HG03103 (cell line): ENCODE measurements at regions not wholly inside any gene's neighbourhood (a gene's known extent, or its start where the extent isn't known, plus 50 kb on each side); places are given as distances from the start of the nearest gene placed in this dataset.

ENCODE experiments used
- ATAC-seq: cut with Tn5 transposase; IDR thresholded peaks from one replicate; pipeline ENCODE4 v1.9.1; 2021; ENCODE audit warnings: low read depth; ENCODE audit not compliant: unreplicated experiment

DNA sequence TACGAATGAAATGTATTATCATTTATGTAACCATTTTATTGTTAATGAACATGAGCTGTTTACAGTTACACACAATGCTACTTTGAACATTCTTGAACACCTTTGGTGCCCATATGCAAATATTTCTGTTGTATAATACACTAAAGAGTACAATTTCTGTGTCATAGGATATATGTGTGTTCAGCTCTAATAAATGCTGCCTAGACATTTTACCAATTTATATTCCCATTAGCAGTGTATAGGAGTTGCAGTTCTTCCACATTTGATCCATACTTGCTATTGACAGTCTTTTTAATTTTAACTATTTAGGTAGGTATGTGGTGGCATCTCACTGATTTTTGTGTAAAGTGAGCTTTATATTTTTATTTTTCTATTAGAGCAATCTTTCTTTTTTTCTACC is 331.8 kb downstream of the ZIC1 start:
- ATAC-seq = no peak

DNA sequence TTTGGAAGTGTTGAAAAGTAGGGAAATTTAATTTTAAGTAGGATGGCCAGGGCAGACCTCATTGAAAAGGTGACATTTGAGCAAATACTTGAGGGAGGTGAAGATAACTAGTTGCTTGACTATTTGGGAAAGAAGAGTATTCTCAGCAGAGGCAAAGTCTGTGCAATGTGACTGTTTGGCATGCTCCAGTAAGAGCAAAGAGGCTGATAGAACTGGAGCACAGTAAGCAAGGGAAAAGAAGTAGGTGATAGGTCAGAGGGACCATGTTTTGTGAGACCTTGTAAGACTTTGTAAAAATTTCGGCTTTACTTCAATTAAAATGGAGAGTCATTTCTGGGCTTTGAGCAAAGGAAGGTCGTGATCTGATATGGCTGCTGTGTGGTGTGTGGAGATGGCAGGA is 335.8 kb downstream of the ZIC1 start:
- no peak for ATAC-seq

DNA sequence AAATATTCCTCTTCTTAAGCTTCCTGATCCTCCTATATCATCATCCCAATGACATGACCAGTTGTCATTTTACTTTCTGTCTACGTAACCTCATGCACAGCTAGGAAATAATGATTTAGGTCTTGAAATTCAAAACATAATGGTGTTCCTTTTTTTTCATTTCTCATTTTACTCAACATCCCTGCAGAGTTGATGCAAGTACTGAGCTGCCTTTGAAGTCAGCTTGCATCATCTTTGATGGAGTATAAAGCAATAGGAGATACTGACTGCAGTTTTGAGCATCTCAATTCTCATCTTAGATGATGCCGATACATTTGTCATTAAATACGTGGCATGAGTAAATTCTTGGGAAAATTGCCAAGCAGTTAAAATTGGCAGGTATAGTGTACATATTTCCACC is 346.1 kb downstream of the ZIC1 start:
- no peak for ATAC-seq

DNA sequence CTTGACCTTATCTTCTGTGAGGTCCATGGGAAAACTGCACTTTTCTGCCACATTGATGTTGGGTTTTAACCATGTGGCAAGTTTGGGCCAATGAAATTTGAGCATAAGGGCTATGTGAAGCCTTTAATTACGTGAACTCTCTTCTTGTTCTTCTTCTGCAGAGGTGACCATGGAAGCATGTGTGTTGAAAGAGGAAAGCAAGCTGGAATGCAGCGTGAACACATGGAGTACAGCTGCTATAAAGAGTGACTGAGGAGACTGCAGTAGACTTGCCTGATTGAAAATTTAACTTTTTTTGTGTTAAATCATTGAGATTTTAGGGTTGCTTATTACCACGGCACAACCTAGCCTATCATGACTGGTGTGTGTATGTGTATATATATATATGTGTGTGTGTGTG is 347.3 kb downstream of the ZIC1 start:
- ATAC-seq = no peak

DNA sequence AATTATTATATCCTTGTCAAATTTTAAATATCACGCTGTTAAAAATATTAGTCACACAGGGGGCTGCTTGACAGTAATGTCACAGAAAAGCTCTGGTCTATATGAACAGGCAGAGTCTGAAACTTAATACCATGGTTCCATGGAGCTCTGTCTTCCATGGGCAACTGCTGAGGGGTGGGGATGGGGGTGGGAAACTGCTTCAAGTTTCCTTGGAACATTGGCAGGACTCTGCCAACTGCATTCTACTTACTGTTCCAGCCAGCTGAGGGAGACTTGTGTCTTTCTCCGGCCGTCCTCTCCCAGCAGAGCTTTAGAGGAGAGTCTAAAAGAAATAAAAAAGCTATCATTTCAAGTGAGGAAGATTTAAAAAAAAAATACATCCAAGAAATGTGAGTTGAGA is 348.7 kb downstream of the ZIC1 start:
- ATAC-seq = no peak

DNA sequence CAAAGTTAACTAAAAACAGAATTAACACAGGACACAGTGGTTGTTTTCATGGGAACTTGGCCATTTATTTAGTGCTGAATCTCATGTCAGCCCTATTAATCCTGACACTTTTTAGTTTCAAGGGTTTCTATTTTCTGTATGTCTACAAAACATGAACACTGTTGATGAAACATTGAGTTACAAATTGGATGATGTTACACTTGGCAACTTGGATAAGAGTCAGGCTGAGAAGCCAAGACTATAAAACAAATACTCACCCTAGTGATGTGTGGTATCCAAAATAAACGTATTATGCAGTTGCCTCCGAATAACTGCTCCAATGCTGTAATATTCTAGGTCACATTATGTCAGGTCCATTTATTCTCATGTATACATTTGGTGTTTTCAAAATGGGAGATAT is 349.6 kb downstream of the ZIC1 start:
- no peak for ATAC-seq

DNA sequence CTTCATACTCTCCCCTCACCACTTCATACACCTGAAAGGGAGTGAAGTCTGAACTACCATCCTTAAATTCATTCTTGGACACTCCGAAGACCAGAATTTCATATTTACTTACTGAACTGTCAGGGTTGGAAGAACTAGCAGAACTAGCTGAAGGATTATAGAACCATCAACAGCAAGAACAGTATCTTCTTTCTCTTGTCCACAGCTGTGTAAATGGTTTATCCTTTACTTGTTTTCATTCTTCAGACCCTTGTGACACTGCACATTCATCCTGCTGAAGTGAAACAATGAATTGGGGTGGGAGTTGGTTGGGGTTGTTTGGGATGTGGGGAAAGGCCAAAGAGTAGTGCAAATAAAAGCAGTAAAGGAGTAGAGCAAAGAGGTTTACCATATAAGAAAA is 350.9 kb downstream of the ZIC1 start:
- ATAC-seq = no peak

DNA sequence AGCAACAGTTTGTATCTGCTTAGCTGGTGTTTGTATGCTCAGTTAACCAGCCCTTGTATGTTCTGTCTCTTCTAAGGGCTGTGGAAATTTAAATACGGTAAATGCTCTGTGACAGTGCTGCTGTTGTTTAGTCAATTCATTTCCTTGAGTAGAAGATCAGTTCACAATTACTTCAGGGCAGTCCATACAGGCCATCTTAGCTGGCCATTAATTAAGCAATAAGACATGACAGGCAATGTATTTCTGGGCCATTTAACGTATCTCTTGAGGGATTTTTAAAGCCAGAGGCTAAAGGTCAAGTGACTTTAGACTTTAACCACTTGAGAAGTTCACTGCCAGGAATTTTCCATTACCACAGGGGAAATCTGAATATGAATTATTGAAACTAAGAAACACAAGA is 351.8 kb downstream of the ZIC1 start:
- ATAC-seq = no peak

DNA sequence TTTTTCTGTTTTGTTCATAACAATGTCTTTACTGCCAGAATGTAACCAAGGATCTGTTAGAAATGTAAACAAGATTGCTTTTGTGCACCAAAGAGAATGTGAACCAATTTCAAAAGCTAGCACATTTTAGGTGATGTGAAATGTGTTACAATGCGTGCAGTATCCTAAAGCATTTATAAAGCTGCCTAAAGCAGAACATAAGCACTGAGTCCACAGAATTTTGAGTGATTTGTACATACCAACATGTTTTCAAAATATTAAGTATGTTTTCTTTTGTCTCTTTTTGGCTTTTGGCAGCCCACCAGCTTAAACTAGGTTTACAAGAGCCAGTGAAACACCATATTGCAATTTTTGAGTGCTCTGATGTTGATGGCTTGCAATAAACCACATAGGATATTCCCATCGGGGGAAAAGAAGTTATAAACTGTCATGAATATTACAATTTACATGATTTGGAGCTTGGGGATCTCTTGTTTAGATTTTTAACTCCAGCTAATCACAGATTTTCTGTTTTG is 364.0 kb downstream of the ZIC1 start:
- ATAC-seq = no peak

DNA sequence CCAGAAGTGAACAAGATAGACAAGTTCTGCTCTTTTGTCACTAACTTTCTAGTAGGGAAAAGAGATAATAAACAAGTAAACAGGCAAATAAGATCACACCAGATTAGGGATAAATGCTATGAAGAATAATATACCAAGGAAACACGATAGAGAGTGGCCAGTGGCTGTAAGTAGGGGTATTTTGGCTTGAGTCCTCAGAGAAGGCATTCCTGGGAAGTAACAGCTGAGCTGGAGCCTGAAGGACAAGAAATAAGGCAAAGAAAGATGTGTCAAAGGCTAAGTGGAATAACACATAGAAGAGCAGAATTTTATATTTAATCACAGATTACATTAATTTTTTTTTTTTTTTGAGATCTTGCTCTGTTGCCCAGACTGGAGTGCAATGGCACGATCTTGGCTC is 366.2 kb downstream of the ZIC1 start:
- no peak for ATAC-seq

DNA sequence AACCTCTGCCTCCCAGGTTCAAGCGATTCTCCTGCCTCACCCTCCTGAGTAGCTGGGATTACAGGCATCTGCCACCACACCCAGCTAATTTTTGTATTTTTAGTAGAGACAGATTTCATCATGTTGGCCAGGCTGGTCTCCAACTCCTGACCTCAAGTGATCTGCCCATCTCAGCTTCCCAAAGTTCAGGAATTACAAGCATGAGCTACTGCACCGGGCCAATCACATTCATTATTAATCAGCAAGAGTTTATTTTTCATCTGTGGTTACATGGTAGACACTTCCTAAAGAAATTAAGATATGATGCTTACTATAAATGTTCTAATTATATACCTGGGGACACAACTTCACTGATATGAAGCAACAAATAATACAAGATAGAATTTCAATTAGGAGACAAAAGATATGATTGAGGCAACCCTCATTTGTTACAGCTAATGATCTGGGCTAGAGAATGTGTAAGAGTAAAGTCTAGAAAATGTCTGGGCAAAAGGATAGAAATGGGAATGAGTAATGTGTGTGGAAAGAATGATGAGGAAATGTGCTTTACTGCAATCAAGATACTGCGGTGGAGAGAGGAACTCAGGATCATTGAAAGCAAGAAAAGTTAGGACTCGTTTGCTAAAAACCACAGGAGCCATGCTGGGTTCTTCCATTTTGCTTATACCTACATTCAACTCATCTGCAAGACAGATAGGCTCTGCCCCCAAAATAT is 366.8 kb downstream of the ZIC1 start:
- no peak for ATAC-seq

DNA sequence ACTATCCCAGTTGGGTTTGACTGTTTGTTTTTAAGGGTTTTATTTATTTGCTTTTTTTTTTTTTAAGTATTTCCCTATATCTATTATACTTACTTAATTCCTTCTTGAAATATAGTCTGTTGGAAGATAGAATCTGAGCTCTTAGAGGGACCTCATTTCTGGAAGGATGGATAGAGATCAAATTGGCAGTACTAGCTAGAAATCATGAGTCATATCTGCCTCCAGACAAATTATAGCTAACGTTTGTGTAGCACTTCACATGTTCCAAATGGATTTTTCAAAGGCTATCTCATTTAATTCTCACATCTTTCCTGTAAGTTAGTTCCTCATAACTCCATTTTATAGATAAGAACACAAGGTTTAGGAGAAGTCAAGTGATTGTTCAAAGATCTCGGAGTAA is 384.7 kb downstream of the ZIC1 start:
- no peak for ATAC-seq

DNA sequence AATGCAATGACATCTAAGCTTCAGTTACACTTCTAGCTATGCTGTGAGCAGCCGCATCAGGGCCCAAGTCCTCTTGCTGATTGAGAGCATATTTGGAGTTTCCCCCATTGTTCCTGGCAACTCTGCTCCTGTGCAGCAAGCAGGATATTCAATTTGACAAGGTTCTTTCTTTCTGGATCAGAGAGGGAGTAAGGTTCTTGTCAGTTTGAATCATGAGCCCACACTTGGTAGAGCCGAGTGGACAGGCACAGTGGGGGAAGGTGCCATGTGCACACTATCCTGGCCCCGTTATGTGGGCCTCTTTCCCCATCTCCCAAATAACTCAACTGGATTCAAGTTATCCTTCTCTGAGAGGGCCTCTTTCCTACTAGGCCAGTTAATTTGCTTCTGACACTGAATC is 385.4 kb downstream of the ZIC1 start:
- no peak for ATAC-seq

DNA sequence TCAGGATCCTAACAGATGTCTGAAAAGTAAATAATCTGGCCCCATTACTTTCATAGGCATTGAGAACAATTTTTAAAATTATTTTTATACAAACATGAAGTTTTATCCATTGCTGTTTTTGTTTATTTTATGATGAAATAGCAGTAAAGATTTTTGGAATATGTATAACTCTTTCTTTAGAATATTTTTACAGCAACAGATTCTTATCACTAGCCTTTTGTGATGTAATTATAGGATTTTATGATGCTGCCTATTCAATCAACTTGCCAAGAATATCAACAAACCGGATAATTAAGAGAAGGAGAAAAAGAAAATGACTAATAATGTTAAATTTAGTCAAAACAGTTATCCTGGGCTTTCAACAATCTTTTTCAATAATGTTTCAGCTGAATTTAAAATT is 386.3 kb downstream of the ZIC1 start:
- no peak for ATAC-seq

DNA sequence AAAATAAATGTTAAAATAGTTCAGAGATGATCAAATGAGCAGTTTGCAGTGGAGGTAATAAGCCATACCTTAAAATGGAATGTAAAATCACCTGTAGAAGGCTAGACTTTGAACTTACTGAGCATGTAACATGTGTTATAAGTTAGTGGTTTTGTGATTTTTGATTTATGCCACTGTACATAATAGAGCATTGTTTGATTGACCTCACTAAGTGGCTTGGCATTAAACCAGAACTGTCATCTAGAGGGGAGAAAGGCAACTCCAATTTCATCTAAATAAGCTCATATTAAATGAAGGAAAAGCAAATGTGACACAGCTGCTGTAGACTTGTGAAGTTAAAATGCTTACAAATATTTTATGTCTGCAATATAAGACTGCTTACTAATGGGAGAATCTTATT is 387.9 kb downstream of the ZIC1 start:
- ATAC-seq = no peak

DNA sequence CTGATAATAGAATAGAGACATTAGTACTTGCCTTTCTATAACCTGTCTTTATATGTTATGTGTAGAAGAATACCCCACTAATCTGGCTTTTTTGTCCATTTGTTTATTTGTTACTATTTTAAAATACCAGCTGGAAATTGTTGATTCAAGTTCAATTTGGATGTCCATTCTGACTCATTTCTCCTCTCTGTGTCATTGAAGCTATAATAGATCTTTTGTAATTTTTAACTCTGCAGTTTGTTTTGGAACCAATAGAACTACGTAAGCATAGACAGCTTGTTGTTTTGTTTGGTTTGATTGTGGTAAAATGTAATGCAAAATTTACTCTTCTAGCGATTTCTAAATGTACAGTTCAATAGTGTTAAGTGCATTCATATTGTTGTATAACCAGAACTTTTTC is 390.4 kb downstream of the ZIC1 start:
- ATAC-seq = no peak

DNA sequence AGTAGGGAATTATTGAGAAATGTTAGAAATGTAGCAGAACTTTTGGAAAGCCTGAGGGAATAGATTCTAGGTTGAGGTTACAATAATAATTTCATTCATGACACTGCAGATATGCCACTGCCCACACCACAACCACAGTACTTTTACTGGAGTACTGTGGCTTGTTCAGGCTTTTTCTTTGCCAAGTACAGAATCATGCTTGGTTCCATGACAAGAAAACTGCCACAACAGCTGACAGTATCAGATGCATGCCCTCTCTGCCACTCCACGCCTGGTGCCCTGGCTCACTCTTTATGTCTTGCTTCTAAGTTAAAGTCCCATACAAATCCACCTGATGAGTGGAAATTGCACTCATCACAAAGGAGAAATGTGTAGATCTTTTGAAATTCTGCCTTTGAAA is 398.6 kb downstream of the ZIC1 start:
- no peak for ATAC-seq

DNA sequence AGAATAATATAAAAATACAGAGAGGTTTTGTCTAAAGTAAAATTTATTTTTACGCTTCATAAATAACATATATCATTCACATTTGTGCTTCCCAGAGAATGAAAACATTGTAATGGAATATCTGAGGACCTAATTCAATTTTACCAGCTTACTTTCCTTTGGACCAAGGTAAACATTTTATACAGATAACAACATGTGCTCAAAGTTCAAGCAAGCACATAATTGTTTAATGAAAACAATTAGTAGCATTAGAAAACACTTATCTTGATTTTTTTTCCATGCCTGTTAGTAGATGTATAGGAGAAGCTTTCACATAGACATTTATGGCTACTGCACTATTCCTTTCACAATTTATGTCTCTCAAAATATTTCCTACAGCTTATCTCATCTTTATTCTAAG is 400.0 kb downstream of the ZIC1 start:
- ATAC-seq = no peak

DNA sequence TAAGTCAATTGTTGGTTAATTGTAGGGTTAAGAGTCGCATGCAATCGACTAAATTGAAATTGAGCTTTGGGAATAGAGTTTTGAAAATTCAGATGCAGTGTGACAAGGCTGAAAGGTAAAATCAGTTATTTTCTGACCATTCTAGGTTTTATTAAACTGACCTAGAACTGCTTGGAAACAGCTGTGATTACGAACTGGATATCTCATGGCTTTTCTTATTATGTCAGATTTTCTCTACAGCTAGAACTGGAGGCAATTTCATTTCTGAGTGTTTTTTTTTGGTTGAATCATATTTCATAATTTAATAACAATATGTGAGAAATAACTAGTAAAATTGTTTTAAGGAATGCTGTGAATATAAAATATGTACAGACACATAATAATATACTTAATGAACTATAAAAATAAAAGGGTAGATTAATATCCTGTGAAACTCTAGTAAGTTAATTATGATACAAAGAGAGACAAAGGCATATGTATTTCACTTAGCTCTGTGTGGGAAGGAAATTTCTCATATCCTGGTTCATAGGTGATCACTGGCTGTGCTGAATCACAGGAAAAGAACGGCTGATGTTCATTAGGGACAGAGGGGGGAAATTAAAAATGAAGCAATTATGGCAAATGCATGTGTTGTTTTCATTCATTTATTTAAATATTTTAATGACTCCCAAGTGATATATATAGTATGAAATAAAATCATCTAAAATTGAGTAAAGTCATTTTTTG is 403.2 kb downstream of the ZIC1 start:
- ATAC-seq = no peak

DNA sequence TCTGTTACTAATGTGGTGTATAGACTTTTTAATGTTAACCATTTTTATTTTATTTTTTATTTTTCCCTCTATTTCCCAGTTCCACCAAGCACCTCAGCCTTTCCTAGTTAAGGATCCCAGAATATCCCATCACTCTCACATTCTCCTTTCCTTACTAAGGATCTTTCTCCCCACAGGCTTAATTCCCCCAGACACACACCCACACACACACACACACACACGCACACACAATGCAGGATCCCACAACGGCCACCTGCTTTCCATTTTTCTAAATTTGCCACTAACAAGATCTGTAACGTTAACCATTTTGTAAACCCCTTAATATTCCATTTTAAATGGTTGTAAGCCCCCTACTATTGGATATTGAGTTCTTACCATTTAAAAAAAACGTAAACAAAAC is 404.1 kb downstream of the ZIC1 start:
- ATAC-seq = no peak

DNA sequence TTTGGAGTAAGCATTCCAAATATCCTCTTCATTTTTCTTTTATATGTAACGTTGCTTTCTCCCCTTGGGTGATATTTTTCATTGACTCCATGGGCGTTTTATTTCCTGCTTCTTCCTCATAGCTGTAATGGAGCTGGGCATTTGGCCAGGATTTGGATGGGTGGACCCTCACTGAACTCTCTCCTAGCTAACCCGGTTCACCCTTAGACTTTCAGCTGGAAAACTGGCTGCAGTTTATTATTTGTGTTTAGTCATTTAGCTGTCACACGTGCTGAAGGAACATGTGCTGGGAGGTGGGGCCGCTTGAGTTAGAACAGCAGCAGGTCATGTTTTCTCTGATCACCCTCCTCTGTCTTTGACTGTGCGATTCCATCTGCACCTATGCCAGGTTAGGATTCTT is 407.6 kb downstream of the ZIC1 start:
- ATAC-seq = no peak

DNA sequence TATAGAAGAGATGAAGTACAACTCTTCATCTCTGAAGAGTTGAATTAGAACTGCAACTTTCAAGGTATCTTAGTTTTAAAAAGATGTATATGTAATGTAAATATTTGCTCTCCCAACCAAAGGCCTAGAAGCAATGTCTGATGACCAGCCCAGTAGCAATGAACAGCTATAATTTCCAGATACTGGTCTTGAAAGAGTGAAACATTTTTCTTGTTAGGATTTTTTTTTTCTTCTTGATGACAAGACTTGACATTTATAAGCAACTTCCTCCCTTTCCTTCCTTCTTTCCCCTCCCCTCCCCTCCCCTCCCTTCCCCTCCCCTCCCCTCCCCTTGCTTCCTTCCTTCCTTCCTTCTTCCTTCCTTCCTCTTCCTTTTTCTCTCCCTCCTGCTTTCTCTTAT is 423.4 kb downstream of the ZIC1 start:
- no peak for ATAC-seq
